GM12891 (cell line): ENCODE measurements at regions not wholly inside any gene's neighbourhood (a gene's known extent, or its start where the extent isn't known, plus 50 kb on each side); places are given as distances from the start of the nearest gene placed in this dataset.
"Not testable (repeated sequence)": the region's sequence is repeated elsewhere in the genome, so short reads cannot be mapped to it uniquely, and the experiment has no call there.

Experiments
- DNase-seq: peaks from one replicate; pipeline ENCODE4 v3.0.0; 2011; ENCODE audit warnings: low spot score; ENCODE audit not compliant: insufficient read length
- FAIRE-seq: peaks from 2 replicates; lab custom pipeline; 2011; peaks lifted over from hg19 to GRCh38; lab: Jason Lieb, UNC

DNA sequence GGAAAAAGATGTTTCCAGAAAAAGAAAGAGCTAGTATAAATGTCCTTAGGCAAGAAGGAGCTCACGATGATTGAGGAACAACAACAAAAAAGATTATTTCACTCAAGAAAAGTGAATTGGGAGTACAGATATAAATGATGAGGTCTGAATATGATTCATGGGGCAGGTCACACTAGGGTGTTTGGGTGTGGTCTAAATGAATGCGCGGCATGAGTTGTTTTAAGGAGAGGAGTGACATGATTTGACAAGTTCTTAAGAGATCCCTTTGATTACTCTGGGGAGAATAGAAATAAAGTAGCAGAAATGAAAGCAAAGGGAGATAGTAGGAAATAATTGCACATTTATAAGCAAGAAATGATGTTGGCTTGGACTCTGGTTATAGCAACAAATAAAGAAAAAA is 59.3 kb downstream of the NUTM2D start:
- FAIRE-seq, DNase-seq: not testable (repeated sequence)

DNA sequence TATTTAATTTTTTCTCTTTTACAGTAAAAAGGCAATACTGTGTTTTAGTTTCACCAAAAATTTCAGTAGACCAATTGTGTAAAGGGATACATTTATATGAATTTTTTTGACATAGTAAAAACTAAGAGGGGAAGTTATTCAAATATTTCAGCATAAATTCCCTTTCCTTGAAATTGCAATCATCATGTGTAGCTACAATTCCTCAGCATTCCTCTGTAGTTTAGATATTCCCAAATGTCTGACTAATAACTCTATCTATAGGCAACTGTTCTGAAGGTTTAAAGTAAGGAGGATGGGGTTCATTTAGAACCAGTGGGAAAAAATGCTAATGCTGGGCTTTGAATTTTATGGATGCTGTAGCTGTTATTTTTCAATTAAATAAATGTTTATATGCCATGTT is 65.1 kb downstream of the NUTM2D start:
- not testable (repeated sequence) for DNase-seq, FAIRE-seq

DNA sequence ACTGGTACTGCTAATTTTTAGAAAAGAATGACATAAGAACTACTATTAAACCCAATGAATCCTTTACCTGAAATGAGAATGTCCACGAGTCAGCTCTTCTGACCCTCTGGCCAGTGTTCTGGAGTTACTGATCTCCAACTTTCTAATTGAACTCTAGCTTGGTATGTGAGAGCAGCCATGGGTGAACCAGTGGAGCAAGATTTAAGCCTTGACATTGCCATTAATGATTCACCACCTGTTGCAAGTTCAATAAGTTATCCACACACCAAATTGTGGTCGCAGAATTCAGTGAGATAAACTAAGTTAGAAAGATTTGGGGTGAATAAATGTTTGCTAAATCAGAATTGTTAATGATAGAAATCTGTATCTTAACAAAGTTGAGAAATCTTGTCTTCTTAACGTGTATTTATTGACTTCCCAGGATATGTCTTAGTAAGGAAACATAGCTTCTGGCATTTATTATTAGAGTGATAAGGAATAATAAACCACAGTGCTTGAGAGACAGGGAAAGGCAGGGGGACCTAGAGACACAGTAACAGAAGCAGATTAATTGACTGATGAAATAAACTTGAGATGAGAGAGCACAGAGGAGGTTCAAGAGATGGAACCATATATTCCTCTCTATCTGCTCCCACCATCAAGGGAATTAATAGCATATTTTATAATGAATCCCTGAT is 67.3 kb downstream of the NUTM2D start:
- not testable (repeated sequence) for FAIRE-seq

DNA sequence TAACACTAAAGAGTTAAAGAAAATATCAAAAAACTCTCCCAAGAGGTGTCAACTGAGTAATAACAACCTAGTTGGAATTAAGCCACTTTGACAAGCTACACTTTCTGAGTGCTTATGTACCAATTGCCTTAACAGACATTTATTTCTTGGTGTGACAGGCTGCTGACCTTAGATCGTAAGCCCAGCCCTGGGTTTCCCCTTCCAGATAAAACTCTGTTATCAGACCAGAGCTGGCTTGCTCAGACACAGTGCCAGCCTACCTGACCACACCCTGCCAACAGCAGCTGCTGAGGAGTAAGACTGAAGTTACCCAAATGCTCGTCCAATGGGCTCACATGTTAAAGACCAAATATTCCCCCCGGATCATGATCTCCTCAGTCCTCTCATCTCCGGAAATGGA is 70.9 kb upstream of the MINPP1 start:
- not testable (repeated sequence) for FAIRE-seq

More for the DNA sequence above, 67.3 kb downstream of the NUTM2D start:
- DNase-seq = not testable (repeated sequence)

DNA sequence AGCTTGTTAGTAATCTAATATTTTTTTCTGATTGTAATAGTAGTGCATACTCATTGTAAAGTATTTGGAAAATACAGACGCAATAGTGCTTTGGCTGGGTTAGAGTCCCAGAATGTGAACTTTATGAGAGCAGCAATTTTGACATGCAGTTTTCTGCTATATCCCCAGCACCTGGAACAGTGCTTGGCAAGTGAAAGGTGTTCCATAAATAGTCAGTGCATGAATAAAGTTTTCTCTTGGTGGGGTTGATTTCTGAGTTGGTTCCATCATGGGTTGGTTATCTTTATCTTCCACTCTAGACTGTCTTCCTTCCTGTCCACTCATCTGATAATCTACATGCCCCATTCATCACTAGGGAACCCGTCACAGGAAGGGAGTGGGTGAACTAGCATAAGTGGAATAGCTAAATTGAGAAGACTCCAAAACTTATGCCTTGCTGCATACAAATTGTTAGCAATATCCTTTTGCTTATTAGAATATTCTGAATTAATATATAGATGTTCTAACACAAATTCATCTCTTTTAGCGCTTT is 69.3 kb upstream of the MINPP1 start:
- FAIRE-seq, DNase-seq: not testable (repeated sequence)

More for the DNA sequence above, 70.9 kb upstream of the MINPP1 start:
- DNase-seq = not testable (repeated sequence)

DNA sequence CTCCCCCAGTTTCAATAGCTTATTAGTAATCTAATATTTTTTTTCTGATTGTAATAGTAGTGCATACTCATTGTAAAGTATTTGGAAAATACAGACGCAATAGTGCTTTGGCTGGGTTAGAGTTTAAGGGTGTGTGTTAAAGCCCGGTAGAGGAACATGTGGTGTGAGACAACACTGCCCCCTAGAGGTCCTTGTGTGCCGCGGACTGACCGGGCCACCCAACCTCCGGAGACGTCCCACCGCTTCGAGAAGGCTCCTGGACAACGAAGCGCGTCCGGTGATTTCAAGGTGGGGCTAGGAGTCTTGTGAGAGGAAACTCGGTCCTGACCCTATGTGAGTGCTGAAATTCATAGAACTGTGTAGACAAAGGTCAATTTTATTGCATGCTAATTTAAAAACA is 68.6 kb upstream of the MINPP1 start:
- peak; percentile 76 for FAIRE-seq

GRCh38 chr10:87437450-87437849 is 67.2 kb upstream of the MINPP1 start:
- DNase-seq, FAIRE-seq: not testable (repeated sequence)

More for the DNA sequence above, 68.6 kb upstream of the MINPP1 start:
- not testable (repeated sequence) for DNase-seq
